ENCODE measurements at regions not wholly inside any gene's neighbourhood (a gene's known extent, or its start where the extent isn't known, plus 50 kb on each side); places are given as distances from the start of the nearest gene placed in this dataset.

DNA sequence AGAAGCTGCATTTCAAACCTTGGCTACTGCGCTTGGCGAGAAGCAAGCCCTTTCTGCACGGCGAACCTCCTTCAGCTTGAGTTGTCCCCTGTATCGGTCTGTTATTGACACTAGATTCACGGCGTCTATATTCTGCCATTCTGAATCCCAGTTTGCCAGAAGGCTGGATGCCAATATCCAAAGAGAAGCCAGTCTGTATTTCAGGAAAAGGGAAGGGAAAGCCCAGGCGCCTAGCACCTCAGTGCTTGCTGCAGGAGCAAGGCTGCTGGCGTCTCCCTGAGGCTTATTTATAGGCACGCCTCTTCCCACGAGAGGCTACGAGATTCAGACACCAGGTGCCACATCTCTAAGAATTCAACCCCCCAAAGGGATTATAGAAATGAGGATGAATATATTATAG is 89.6 kb upstream of the CDH4 start:
- no peak overlapping the region for H3K4me3 ChIP-seq (ENCODE audit: control insufficient read depth, low read depth, low read length)
- TF ChIP-seq, protein P1, sequence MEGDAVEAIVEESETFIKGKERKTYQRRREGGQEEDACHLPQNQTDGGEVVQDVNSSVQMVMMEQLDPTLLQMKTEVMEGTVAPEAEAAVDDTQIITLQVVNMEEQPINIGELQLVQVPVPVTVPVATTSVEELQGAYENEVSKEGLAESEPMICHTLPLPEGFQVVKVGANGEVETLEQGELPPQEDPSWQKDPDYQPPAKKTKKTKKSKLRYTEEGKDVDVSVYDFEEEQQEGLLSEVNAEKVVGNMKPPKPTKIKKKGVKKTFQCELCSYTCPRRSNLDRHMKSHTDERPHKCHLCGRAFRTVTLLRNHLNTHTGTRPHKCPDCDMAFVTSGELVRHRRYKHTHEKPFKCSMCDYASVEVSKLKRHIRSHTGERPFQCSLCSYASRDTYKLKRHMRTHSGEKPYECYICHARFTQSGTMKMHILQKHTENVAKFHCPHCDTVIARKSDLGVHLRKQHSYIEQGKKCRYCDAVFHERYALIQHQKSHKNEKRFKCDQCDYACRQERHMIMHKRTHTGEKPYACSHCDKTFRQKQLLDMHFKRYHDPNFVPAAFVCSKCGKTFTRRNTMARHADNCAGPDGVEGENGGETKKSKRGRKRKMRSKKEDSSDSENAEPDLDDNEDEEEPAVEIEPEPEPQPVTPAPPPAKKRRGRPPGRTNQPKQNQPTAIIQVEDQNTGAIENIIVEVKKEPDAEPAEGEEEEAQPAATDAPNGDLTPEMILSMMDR (conservative IDR thresholded peaks at IDR 0.05; ENCODE audit: control insufficient read depth, insufficient read depth, low read depth, low read length): no peak
- no peak for DNase-seq (ENCODE audit: low read depth)

DNA sequence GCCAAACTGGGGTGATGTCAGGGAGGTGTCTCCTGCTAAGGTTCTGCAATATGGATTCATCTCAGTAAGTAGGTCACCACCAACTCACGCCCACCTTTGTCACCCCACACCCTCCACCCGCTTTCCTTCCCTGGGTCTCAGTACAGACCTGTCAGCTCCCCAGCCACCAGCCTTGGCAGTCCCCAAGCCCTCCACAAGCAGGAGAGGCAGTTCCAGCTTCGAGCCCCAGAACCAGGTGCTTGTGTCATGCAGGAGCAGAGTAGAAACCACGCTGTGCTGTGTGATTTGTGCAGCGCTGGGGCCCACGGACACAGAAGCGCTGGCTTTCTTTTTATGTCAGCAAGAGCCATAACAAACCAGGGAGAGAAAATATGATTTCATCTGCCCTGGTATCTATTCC is 89.0 kb upstream of the CDH4 start:
- DNase-seq (ENCODE audit: low read depth): no peak
- TF ChIP-seq, protein P1 (conservative IDR thresholded peaks at IDR 0.05; ENCODE audit: control insufficient read depth, insufficient read depth, low read depth, low read length): no peak
- H3K4me3 ChIP-seq (ENCODE audit: control insufficient read depth, low read depth, low read length): no peak overlapping the region

DNA sequence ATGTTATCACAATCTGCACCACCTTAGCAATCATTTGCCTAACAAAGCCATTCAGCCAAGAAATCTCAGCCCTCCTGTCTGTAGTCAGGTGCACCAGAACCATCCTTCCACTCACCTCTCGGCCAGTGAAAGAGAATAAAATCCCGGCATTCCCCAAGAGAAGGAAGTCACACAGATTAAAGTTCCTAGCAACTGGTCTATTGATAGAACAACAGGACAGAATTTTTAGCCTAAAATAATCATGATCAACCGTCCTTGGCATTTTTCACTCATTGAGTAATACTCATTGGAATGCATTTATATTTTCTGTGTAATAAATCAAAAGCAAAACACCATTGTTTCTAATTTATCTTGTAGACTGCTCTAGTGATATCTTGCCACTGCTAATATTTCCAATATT is 85.7 kb upstream of the CDH4 start:
- no peak overlapping the region for H3K4me3 ChIP-seq (ENCODE audit: control insufficient read depth, low read depth, low read length)
- peak; percentile 28 for DNase-seq (ENCODE audit: low read depth)
- TF ChIP-seq, protein P1 (conservative IDR thresholded peaks at IDR 0.05; ENCODE audit: control insufficient read depth, insufficient read depth, low read depth, low read length): no peak

DNA sequence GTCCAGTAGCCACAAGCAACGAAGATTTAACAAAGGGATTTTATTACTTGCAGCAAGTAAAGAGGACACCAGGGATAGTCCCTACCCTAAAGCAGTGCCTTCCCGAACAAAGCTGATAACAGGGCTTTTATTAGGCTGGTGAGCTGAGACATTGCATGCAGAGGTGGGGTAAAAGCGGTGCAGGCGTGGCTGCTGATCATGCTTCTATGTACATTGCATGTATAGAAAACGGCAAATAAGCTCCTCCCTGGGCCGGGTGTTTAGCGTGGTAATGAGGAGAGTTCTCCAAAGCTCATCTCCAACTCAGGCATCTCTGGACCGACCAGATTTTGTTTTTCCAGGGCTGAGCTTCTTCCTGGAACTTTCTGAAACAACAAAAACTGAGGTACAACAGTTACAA is 83.5 kb upstream of the CDH4 start:
- DNase-seq (ENCODE audit: low read depth): no peak
- TF ChIP-seq, protein P1 (conservative IDR thresholded peaks at IDR 0.05; ENCODE audit: control insufficient read depth, insufficient read depth, low read depth, low read length): no peak
- no peak overlapping the region for H3K4me3 ChIP-seq (ENCODE audit: control insufficient read depth, low read depth, low read length)

DNA sequence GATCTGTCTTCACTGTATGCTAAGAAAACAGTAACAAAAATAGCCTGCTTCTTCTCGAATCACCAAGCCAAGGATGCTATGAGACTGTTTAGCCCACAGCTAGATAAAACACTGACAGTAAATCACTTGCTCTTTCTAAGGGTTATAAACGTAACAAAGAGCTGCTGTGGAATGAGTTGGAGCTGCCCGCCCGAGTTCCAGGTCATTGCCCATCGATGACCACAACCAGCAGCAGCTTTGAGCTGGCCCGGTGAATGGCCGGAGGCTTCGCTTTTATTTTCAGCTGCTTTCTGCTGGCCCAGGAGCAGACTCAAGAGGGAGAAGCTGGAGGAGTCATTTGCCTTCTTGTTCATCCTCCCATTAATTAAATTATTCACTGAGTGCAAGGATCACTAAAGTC is 82.2 kb upstream of the CDH4 start:
- no peak for DNase-seq (ENCODE audit: low read depth)
- TF ChIP-seq, protein P1 (conservative IDR thresholded peaks at IDR 0.05; ENCODE audit: control insufficient read depth, insufficient read depth, low read depth, low read length): no peak
- H3K4me3 ChIP-seq (ENCODE audit: control insufficient read depth, low read depth, low read length): no peak overlapping the region

DNA sequence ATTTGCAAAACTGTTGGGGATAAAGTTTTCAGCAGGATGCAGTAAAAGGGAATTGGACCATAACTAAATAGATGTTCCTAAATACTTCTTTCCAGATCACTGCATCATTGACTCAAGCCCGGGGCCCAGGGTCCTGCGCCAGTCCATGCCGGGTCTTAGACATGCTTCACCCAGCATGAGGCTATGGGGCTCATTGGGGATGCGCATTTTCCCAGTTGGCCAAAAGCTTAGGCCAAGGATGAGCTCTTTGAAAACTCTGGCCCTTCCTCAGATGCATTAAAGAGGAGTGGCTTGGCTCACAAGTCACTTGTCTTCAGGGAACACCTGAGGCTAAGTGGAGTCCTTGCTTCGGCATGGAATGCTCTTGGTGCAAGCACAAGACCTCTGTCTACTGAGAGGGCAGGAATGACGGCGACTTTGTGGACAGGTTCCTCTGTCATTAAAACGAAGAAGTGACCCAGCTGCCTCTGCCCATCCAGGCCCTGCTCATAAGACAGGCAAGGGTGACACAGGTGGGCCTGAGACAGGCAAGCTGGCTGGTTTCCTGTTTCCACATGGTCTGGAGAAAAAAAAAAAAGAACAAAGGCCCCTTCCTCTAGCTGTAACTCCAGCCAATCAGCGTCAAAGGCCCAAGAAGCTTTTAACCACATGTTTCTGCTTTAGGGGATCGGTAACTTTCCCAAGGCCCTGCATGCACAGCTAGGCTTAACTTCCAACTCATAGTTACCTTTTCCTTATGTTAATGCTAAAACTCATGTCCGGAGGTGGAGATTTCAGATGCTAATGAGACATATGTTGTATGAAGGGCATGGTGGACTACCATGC is 81.4 kb upstream of the CDH4 start:
- DNase-seq (ENCODE audit: low read depth): no peak
- H3K4me3 ChIP-seq (ENCODE audit: control insufficient read depth, low read depth, low read length): no peak overlapping the region
- TF ChIP-seq, protein P1 (conservative IDR thresholded peaks at IDR 0.05; ENCODE audit: control insufficient read depth, insufficient read depth, low read depth, low read length): no peak

Measured in fibroblast of mammary gland (primary cell).